ENCODE measurements at regions not wholly inside any gene's neighbourhood (a gene's known extent, or its start where the extent isn't known, plus 50 kb on each side); places are given as distances from the start of the nearest gene placed in this dataset.
A peak's percentile ranks its signal among the peaks of the same experiment; 100 is the strongest.

GRCh38 chr12:111253213-111253612 lies 115.7 kb downstream of the PHETA1 start:
- ChIA-PET POLR2A (no interaction called here), CTCF (no interaction called here)
- Histone ChIP-seq H3K4me1 (ENCODE audit: control insufficient read depth, insufficient read depth, low read length) (no peaks in the 10 kb centered on the region), H3K27ac (ENCODE audit: extremely low read depth, low read depth, low read length) (no peak overlapping the region), H3K4me3 (ENCODE audit: low read depth, low read length) (no peak overlapping the region), H3K36me3 (ENCODE audit: control insufficient read depth in 2 of 2, insufficient read depth in 1 of 2, low read length in 2 of 2) (no peaks in the 10 kb centered on the region), H3K9me3 (ENCODE audit: control insufficient read depth, insufficient read depth, low read depth, low read length) (no peaks in the 10 kb centered on the region)
- no peak for TF ChIP-seq ZNF473 (tag by site-specific recombination; IDR thresholded peaks at IDR 0.05)
- peak; percentile 95 for TF ChIP-seq ZNF623 (tag by site-specific recombination; IDR thresholded peaks at IDR 0.05)

DNA sequence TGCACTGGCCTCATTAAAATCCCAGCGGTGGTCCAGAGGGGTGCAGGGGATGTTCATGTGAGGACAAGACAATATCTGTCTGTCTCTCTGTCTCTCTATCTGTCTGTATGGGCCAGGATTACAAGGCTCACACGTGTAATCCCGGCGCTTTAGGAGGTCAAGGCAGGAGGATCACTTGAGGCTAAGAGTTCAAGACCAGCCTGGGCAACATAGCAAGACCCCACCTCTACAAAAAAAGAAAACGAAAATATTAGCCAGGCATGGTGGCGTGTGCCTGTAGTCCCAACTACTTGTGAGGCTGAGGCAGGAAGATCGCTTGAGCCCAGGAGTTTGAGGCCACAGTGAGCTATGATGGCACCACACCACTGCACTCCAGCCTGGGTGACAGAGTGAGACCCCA lies 117.1 kb downstream of the PHETA1 start:
- no peaks in the 10 kb centered on the region for H3K9me3 ChIP-seq (ENCODE audit: control insufficient read depth, insufficient read depth, low read depth, low read length)
- no peak overlapping the region for H3K27ac ChIP-seq (ENCODE audit: extremely low read depth, low read depth, low read length)
- POLR2A ChIA-PET = no interaction called here
- no peaks in the 10 kb centered on the region for H3K4me1 ChIP-seq (ENCODE audit: control insufficient read depth, insufficient read depth, low read length)
- no peaks in the 10 kb centered on the region for H3K36me3 ChIP-seq (ENCODE audit: control insufficient read depth in 2 of 2, insufficient read depth in 1 of 2, low read length in 2 of 2)
- no peak overlapping the region for H3K4me3 ChIP-seq (ENCODE audit: low read depth, low read length)
- CTCF ChIA-PET = no interaction called here
- TF ChIP-seq ZNF121 (tag by site-specific recombination; IDR thresholded peaks at IDR 0.05) (peak; percentile 85), YY2 (tag by site-specific recombination; IDR thresholded peaks at IDR 0.05) (no peak)

- no peaks in the 10 kb centered on the region for H3K36me3 ChIP-seq (ENCODE audit: control insufficient read depth in 2 of 2, insufficient read depth in 1 of 2, low read length in 2 of 2)
- H3K9me3 ChIP-seq (ENCODE audit: control insufficient read depth, insufficient read depth, low read depth, low read length) = no peaks in the 10 kb centered on the region
- TF ChIP-seq ZNF350 (tag by site-specific recombination; IDR thresholded peaks at IDR 0.05) (no peak), ZNF629 (tag by site-specific recombination; IDR thresholded peaks at IDR 0.05) (no peak), INSM2 (tag by site-specific recombination; IDR thresholded peaks at IDR 0.05) (no peak), ZNF555 (tag by site-specific recombination; conservative IDR thresholded peaks at IDR 0.05) (no peak), ZNF677 (tag by site-specific recombination; IDR thresholded peaks at IDR 0.05) (no peak), PRDM6 (tag by site-specific recombination; IDR thresholded peaks at IDR 0.05) (no peak), ZNF311 (tag by site-specific recombination; IDR thresholded peaks at IDR 0.05; ENCODE audit: borderline replicate concordance) (no peak), ZNF248 (tag by site-specific recombination; IDR thresholded peaks at IDR 0.05) (no peak), PRDM1 (tag by site-specific recombination; IDR thresholded peaks at IDR 0.05) (no peak), ZNF777 (tag by site-specific recombination; IDR thresholded peaks at IDR 0.05; ENCODE audit: borderline replicate concordance) (no peak)
- TF ChIP-seq, protein P1, sequence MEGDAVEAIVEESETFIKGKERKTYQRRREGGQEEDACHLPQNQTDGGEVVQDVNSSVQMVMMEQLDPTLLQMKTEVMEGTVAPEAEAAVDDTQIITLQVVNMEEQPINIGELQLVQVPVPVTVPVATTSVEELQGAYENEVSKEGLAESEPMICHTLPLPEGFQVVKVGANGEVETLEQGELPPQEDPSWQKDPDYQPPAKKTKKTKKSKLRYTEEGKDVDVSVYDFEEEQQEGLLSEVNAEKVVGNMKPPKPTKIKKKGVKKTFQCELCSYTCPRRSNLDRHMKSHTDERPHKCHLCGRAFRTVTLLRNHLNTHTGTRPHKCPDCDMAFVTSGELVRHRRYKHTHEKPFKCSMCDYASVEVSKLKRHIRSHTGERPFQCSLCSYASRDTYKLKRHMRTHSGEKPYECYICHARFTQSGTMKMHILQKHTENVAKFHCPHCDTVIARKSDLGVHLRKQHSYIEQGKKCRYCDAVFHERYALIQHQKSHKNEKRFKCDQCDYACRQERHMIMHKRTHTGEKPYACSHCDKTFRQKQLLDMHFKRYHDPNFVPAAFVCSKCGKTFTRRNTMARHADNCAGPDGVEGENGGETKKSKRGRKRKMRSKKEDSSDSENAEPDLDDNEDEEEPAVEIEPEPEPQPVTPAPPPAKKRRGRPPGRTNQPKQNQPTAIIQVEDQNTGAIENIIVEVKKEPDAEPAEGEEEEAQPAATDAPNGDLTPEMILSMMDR (tag by site-specific recombination; IDR thresholded peaks at IDR 0.05) = no peak
- TF ChIP-seq, protein P2, sequence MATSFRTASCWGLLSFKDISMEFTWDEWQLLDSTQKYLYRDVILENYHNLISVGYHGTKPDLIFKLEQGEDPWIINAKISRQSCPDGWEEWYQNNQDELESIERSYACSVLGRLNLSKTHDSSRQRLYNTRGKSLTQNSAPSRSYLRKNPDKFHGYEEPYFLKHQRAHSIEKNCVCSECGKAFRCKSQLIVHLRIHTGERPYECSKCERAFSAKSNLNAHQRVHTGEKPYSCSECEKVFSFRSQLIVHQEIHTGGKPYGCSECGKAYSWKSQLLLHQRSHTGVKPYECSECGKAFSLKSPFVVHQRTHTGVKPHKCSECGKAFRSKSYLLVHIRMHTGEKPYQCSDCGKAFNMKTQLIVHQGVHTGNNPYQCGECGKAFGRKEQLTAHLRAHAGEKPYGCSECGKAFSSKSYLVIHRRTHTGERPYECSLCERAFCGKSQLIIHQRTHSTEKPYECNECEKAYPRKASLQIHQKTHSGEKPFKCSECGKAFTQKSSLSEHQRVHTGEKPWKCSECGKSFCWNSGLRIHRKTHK (tag by site-specific recombination; IDR thresholded peaks at IDR 0.05) = no peak
- TF ChIP-seq, protein P3, sequence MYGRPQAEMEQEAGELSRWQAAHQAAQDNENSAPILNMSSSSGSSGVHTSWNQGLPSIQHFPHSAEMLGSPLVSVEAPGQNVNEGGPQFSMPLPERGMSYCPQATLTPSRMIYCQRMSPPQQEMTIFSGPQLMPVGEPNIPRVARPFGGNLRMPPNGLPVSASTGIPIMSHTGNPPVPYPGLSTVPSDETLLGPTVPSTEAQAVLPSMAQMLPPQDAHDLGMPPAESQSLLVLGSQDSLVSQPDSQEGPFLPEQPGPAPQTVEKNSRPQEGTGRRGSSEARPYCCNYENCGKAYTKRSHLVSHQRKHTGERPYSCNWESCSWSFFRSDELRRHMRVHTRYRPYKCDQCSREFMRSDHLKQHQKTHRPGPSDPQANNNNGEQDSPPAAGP (tag by site-specific recombination; IDR thresholded peaks at IDR 0.05) = no peak
- CTCF ChIA-PET = interaction anchor here (0.7 kb wide), 1 partner anchor 144 kb away, joined by 3 read pairs; no protein-coding TSS in a partner anchor
- no peak overlapping the region for H3K27ac ChIP-seq (ENCODE audit: extremely low read depth, low read depth, low read length)
- no peak overlapping the region for H3K4me3 ChIP-seq (ENCODE audit: low read depth, low read length)
- H3K4me1 ChIP-seq (ENCODE audit: control insufficient read depth, insufficient read depth, low read length) = no peaks in the 10 kb centered on the region
- POLR2A ChIA-PET = no interaction called here
Observed at GRCh38 chr12:111251058-111251730, 117.7 kb downstream of the PHETA1 start.

All from HEK293 (cell line).